HL-60 (cell line): ENCODE measurements at regions not wholly inside any gene's neighbourhood (a gene's known extent, or its start where the extent isn't known, plus 50 kb on each side); places are given as distances from the start of the nearest gene placed in this dataset.

ENCODE experiments used
- DNase-seq, 2 experiments: peaks; one replicate each; pipeline ENCODE4 v3.0.0-alpha.2; 2010 to 2020; ENCODE audit warnings: low read depth in 1 of 2, low spot score in 1 of 2
- H3K27ac ChIP-seq: fragments of 250-450 bp; sonication (Bioruptor Pico); replicated peaks from 2 replicates; pipeline ENCODE4 v1.5.1; 2020; ENCODE audit warnings: mild to moderate bottlenecking, moderate library complexity
- H3K27me3 ChIP-seq: fragments of 250-450 bp; sonication (Bioruptor Pico); 2 replicates; pipeline ENCODE4 v1.5.1; 2021; ENCODE audit warnings: mild to moderate bottlenecking, moderate library complexity; ENCODE audit not compliant: insufficient read depth, poor library complexity, severe bottlenecking
- H3K4me3 ChIP-seq: replicated peaks from 2 replicates; pipeline ENCODE4 v1.5.1; 2011; ENCODE audit warnings: mild to moderate bottlenecking, control low read depth, low read length; ENCODE audit not compliant: insufficient read depth
- CTCF ChIP-seq: IDR thresholded peaks from one replicate; pipeline ENCODE4 v1.5.1; 2011; ENCODE audit warnings: low read length, control low read depth, inconsistent platforms; ENCODE audit not compliant: insufficient read depth
- GABPA ChIP-seq: IDR thresholded peaks from 2 replicates; pipeline ENCODE4 v1.6.1; 2012; ENCODE audit warnings: low read depth
- POLR2AphosphoS5 ChIP-seq: IDR thresholded peaks from 2 replicates; pipeline ENCODE4 v1.6.1; 2012; ENCODE audit warnings: low read depth
- REST ChIP-seq: IDR thresholded peaks from 2 replicates; pipeline ENCODE4 v1.6.1; 2012; ENCODE audit warnings: low read depth; ENCODE audit not compliant: insufficient replicate concordance
- SPI1 ChIP-seq: IDR thresholded peaks from 2 replicates; pipeline ENCODE4 v1.6.1; 2012; ENCODE audit warnings: low read depth, mild to moderate bottlenecking, borderline replicate concordance

- Histone ChIP-seq H3K27ac (no peak overlapping the region), H3K27me3 (no peaks in the 10 kb centered on the region), H3K4me3 (no peak overlapping the region)
- peak in 1 of 2 experiments; percentile 15 for DNase-seq
- TF ChIP-seq GABPA (no peak), REST (no peak), POLR2AphosphoS5 (no peak), SPI1 (no peak)
Observed at GRCh38 chr2:126344493-126344892, 311.5 kb upstream of the GYPC start.

GRCh38 chr2:126345691-126346090 is 310.3 kb upstream of the GYPC start:
- no peak overlapping the region for H3K4me3 ChIP-seq
- H3K27ac ChIP-seq = no peak overlapping the region

GRCh38 chr2:126356631-126357030 is 299.3 kb upstream of the GYPC start:
- H3K27me3 ChIP-seq = no peaks in the 10 kb centered on the region
- DNase-seq = no peak
- no peak overlapping the region for H3K4me3 ChIP-seq
- H3K27ac ChIP-seq = no peak overlapping the region
- TF ChIP-seq CTCF = no peak
- no peak for TF ChIP-seq POLR2AphosphoS5
- no peak for TF ChIP-seq GABPA
- no peak for TF ChIP-seq SPI1
- no peak for TF ChIP-seq REST

More at GRCh38 chr2:126345691-126346090, 310.3 kb upstream of the GYPC start:
- H3K27me3 ChIP-seq = no peaks in the 10 kb centered on the region
- TF ChIP-seq GABPA = no peak
- TF ChIP-seq CTCF = no peak
- TF ChIP-seq SPI1 = no peak
- TF ChIP-seq POLR2AphosphoS5 = no peak
- TF ChIP-seq REST = no peak
- DNase-seq = no peak

- TF ChIP-seq GABPA = no peak
- TF ChIP-seq REST = no peak
- TF ChIP-seq POLR2AphosphoS5 = no peak
- TF ChIP-seq SPI1 = no peak
- no peak for TF ChIP-seq CTCF
- Histone ChIP-seq H3K27ac (no peak overlapping the region), H3K4me3 (no peak overlapping the region), H3K27me3 (no peaks in the 10 kb centered on the region)
- no peak for DNase-seq
Observed at GRCh38 chr2:126358122-126358521, 297.8 kb upstream of the GYPC start.
